ENCODE measurements at regions not wholly inside any gene's neighbourhood (a gene's known extent, or its start where the extent isn't known, plus 50 kb on each side); places are given as distances from the start of the nearest gene placed in this dataset.

DNA sequence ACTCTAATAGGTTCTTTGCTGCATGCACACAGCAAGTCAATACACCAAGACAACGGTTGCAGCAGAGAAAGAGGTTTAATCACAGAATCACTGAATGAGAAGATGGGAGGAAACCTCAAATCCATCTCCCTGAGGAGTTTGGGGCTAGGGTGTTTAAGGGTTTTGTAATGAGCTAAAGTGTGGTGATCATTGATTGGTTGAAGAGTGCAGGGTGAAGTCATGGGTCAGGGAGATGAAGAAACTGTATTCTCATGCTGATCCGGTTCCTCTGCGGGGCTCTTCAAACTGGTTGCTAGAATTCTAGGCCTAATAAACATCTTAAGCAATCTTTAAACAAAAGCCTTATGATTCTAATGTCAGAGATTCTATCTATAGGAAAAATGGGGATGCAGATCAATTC is 432.5 kb upstream of the FAM47C start:
- TF ChIP-seq STAT1 (IDR thresholded peaks at IDR 0.05; ENCODE audit: unreplicated experiment): no peak
- no peak for TF ChIP-seq CTCF (conservative IDR thresholded peaks at IDR 0.05; ENCODE audit: low read depth in 2 of 2)
- no peak for TF ChIP-seq POLR2AphosphoS5 (IDR thresholded peaks at IDR 0.05; ENCODE audit: low read depth)
- TF ChIP-seq, protein P1, sequence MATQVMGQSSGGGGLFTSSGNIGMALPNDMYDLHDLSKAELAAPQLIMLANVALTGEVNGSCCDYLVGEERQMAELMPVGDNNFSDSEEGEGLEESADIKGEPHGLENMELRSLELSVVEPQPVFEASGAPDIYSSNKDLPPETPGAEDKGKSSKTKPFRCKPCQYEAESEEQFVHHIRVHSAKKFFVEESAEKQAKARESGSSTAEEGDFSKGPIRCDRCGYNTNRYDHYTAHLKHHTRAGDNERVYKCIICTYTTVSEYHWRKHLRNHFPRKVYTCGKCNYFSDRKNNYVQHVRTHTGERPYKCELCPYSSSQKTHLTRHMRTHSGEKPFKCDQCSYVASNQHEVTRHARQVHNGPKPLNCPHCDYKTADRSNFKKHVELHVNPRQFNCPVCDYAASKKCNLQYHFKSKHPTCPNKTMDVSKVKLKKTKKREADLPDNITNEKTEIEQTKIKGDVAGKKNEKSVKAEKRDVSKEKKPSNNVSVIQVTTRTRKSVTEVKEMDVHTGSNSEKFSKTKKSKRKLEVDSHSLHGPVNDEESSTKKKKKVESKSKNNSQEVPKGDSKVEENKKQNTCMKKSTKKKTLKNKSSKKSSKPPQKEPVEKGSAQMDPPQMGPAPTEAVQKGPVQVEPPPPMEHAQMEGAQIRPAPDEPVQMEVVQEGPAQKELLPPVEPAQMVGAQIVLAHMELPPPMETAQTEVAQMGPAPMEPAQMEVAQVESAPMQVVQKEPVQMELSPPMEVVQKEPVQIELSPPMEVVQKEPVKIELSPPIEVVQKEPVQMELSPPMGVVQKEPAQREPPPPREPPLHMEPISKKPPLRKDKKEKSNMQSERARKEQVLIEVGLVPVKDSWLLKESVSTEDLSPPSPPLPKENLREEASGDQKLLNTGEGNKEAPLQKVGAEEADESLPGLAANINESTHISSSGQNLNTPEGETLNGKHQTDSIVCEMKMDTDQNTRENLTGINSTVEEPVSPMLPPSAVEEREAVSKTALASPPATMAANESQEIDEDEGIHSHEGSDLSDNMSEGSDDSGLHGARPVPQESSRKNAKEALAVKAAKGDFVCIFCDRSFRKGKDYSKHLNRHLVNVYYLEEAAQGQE (IDR thresholded peaks at IDR 0.05; ENCODE audit: unreplicated experiment): no peak
- TF ChIP-seq ETS1 (IDR thresholded peaks at IDR 0.05): no peak
